Right lobe of liver (tissue), 6 donors: ENCODE measurements at regions not wholly inside any gene's neighbourhood (a gene's known extent, or its start where the extent isn't known, plus 50 kb on each side); places are given as distances from the start of the nearest gene placed in this dataset.
A peak's percentile ranks its signal among the peaks of the same experiment; 100 is the strongest.
"Not testable (repeated sequence)": the region's sequence is repeated elsewhere in the genome, so short reads cannot be mapped to it uniquely, and the experiment has no call there.

Experiments used
- ATAC-seq, 4 donors: fragments of 200-7000 bp; cut with Tn5 transposase; one replicate each; pipeline ENCODE4 v1.9.1; 2020; ENCODE audit warnings: mild to moderate bottlenecking in 4 of 4, moderate library complexity in 4 of 4
- DNase-seq, 3 donors: peaks; one replicate each; pipeline ENCODE4 v3.0.0-alpha.2; 2020
- H3K27ac ChIP-seq, 3 donors: fragments of 200-600 bp; one replicate each; pipeline ENCODE4 v1.8.0; 2022
- H3K27me3 ChIP-seq, 2 donors: fragments of 200-600 bp; one replicate each; pipeline ENCODE4 v1.8.0; 2022
- H3K36me3 ChIP-seq, 4 donors: fragments of 200-600 bp; sonication (generic) in 1 of 4; one replicate each; pipeline versions ENCODE4 v1.5.1 to v1.8.0; 2017 to 2022; ENCODE audit warnings: control low read depth in 1 of 4
- H3K4me1 ChIP-seq, 4 donors: fragments of 200-600 bp; sonication (generic) in 1 of 4; one replicate each; pipeline versions ENCODE4 v1.5.1 to v1.8.0; 2017 to 2022; ENCODE audit warnings: control low read depth in 1 of 4
- H3K4me3 ChIP-seq, 3 donors: fragments of 200-600 bp; one replicate each; pipeline ENCODE4 v1.8.0; 2022
- H3K9me3 ChIP-seq, 4 donors: fragments of 200-600 bp; sonication (generic) in 1 of 4; one replicate each; pipeline versions ENCODE4 v1.5.1 to v1.8.0; 2017 to 2022; ENCODE audit warnings: control low read depth in 1 of 4
- POLR2A ChIP-seq: fragments of 450-650 bp; IDR thresholded peaks from one replicate; pipeline ENCODE4 v1.6.1; 2017; ENCODE audit warnings: antibody characterized with exemption, mild to moderate bottlenecking
- WGBS: methylation state at CpG from one replicate; pipeline ENCODE4 v1.1.6; 2018; ENCODE audit warnings: low coverage, low lambda C conversion rate; ENCODE audit not compliant: insufficient coverage; ENCODE audit errors: missing lambda C conversion rate; 5-methylcytosine and 5-hydroxymethylcytosine counted together
- intact Hi-C, 2 donors: fragments of 100-400 bp; cut with DNase I; formaldehyde crosslinking; loops; one replicate each; pipeline versions ENCODE4 v1.11.2 to v1.14.1; 2022
- TF ChIP-seq, protein P1 (sequence below), 4 donors: fragments of 200-600 bp in 3 of 4; fragments of 450-650 bp in 1 of 4; IDR thresholded peaks; one replicate each; pipeline versions ENCODE4 v1.5.1 to v1.8.0; 2016 to 2022; ENCODE audit warnings: antibody characterized with exemption in 4 of 4, mild to moderate bottlenecking in 2 of 4
- donor health status: DM: no; HTN: yes; CAD: no.
- donor health status: DM: no; HTN: no; CAD: no.
- donor health status: DM: no; HTN: no; CAD: no.
- donor health status: DM: no; HTN: yes; CAD: no.
- donor health status: DM: no; HTN: yes; CAD: no.

DNA sequence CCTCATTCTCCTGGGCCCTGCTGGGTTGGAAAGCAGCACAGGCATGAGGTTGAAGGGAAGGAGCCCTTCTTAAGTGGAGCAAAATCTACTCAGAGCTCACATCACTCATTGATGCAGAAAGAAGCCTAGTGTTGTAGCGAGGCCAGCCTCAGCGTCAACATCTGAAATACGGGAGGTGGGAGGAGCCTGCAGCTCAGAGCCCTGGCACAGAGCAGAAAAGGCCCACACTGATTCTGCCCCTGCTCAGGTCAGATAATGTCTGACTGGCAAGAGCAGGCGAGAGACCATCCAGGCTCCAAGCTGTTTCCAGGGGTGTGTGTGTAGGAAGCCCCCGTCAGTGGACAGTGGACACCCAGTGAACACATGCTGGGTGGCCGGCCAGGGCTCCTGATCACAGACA lies 1541.6 kb downstream of the TSPY10 start:
- H3K9me3 ChIP-seq: no peaks in the 10 kb centered on the region
- H3K4me1 ChIP-seq: no peaks in the 10 kb centered on the region
- intact Hi-C loops: no loop called here
- no peak overlapping the region for H3K27ac ChIP-seq
- ATAC-seq (peak in 1 of 4 donors; percentile 77), DNase-seq (peak in 1 of 3 donors; percentile 55)
- no peak overlapping the region for H3K4me3 ChIP-seq
- H3K27me3 ChIP-seq: no peaks in the 10 kb centered on the region
- no peaks in the 10 kb centered on the region for H3K36me3 ChIP-seq
- TF ChIP-seq, protein P1, sequence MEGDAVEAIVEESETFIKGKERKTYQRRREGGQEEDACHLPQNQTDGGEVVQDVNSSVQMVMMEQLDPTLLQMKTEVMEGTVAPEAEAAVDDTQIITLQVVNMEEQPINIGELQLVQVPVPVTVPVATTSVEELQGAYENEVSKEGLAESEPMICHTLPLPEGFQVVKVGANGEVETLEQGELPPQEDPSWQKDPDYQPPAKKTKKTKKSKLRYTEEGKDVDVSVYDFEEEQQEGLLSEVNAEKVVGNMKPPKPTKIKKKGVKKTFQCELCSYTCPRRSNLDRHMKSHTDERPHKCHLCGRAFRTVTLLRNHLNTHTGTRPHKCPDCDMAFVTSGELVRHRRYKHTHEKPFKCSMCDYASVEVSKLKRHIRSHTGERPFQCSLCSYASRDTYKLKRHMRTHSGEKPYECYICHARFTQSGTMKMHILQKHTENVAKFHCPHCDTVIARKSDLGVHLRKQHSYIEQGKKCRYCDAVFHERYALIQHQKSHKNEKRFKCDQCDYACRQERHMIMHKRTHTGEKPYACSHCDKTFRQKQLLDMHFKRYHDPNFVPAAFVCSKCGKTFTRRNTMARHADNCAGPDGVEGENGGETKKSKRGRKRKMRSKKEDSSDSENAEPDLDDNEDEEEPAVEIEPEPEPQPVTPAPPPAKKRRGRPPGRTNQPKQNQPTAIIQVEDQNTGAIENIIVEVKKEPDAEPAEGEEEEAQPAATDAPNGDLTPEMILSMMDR (IDR thresholded peaks at IDR 0.05): no peak
- no peak for TF ChIP-seq POLR2A
- no CpG with 5 or more reads among the region's 6 CpGs for WGBS

DNA sequence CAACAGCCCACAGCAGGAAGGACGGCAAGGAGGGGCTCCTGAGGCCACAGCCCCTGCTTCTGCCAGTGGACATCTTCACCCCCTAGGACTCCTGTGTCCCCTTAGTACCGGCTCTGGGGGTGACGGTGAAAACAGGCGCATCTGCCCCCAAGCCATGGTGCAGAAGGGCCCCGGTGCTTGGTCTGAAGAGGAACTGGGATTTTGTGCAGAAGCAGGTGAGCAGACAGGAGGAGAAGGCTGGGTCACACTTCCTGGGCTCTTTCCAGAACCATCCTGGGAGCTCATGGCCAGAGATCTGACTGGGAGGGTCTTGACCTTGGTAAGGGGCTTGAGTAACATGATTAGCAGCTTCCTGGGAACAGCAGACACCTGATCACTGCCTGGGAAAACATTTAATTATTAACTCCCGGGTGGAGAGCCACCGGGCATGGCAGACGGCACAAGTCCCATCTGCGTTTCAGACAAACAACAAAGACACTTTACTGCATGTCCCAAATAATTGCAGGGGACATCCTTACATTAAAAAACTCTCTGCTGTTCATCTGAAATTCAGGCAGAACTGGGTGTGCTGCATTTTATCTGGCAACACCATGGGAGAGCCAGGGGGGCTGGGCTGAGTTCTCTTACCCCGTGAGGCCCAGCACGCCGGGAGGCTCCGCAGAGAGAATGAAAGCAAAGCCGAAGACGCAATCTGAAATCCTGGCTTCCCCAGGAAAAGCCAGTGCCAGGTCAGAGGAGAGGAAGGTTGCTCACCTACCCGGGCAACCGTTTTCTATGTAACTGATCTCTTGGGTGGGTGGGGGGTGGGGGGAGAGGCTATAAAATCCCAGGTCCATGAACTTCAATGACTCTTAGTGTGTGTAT lies 1542.8 kb downstream of the TSPY10 start:
- Histone ChIP-seq H3K4me3 (no peak overlapping the region), H3K27ac (no peak overlapping the region), H3K36me3 (no peaks in the 10 kb centered on the region), H3K4me1 (no peaks in the 10 kb centered on the region), H3K27me3 (no peaks in the 10 kb centered on the region), H3K9me3 (no peaks in the 10 kb centered on the region)
- intact Hi-C loops: no loop called here
- ATAC-seq (peak in 1 of 4 donors; percentile 84), DNase-seq (peak in 1 of 3 donors; percentile 67)
- TF ChIP-seq POLR2A: no peak
- TF ChIP-seq, protein P1 (IDR thresholded peaks at IDR 0.05): no peak
- WGBS: no CpG with 5 or more reads among the region's 17 CpGs

DNA sequence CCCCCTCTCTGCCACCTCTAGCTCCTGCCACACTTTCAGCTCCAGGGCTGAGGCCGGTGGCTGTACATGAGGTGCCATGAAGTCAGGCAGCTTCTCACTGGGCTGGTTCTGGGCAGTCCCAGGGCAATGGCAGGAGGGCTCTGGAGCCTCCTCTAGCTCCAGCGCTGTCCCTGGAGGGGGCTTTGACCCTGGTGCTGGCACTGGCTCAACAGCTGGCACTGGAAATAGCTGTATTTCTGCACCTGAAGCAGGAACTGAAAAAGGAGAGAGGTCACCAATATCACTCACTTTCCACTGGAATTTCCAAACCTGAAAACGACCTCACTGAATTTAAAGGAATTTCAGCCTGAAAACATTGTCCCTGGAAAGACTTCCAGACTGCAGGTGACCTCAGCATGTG lies 1558.1 kb downstream of the TSPY10 start:
- H3K27ac ChIP-seq, H3K4me3 ChIP-seq, intact Hi-C loops, H3K27me3 ChIP-seq, H3K9me3 ChIP-seq, H3K4me1 ChIP-seq, H3K36me3 ChIP-seq, ATAC-seq: not testable (repeated sequence)
- WGBS: 71% methylated on average over 1 of the region's 3 CpGs
- peak in 1 of 3 donors; percentile 68 for DNase-seq

DNA sequence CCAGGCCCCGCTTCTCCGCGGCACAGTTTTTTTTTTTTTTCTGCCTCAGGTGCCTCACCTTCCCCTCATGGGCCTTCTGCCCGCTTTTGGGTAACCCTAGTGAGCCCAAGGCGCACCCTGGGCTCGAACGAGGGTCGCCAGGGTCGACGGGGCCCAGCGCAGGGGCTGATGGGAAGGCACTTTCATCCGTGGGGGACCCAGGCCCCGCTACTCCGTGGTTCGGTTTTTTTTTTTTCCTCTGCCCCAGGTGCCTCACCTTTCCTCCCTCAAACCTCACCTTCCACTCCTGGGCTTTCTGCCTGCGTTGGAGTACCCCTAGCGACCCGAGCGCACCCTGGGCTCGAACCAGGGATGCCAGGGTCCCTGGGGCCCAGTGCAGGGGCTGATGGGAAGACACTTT lies 1569.8 kb downstream of the TSPY10 start:
- ATAC-seq (peak in 1 of 4 donors; percentile 40), DNase-seq (peak in 1 of 3 donors; percentile 48)
- H3K36me3 ChIP-seq, H3K4me1 ChIP-seq, H3K27ac ChIP-seq, H3K4me3 ChIP-seq, H3K9me3 ChIP-seq, H3K27me3 ChIP-seq, intact Hi-C loops: not testable (repeated sequence)
- WGBS: 29% methylated on average over 9 of the region's 20 CpGs

DNA sequence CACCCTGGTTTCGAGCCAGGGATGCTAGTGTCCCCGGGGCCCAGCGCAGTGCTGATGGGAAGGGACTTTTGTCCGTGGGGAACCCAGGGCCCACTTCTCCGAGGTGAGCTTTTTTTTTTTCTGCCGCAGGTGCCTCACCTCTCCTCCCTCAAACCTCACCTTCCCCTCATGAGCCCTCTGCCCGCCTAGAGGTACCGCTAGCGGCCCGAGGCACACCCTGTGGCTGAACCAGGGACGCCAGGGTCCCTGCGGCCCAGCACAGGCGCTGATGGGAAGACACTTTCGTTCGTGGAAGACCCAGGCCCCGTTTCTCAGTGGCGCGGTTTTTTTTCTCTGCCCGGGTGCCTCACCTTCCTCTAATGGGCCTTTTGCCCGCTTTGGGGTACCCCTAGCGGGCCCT lies 1570.7 kb downstream of the TSPY10 start:
- ATAC-seq: peak in 1 of 4 donors; percentile 53
- H3K4me1 ChIP-seq, H3K4me3 ChIP-seq, H3K27me3 ChIP-seq, intact Hi-C loops, H3K36me3 ChIP-seq, H3K27ac ChIP-seq, H3K9me3 ChIP-seq: not testable (repeated sequence)
- WGBS: 44% methylated on average over 14 of the region's 21 CpGs
- peak in 1 of 3 donors; percentile 48 for DNase-seq

DNA sequence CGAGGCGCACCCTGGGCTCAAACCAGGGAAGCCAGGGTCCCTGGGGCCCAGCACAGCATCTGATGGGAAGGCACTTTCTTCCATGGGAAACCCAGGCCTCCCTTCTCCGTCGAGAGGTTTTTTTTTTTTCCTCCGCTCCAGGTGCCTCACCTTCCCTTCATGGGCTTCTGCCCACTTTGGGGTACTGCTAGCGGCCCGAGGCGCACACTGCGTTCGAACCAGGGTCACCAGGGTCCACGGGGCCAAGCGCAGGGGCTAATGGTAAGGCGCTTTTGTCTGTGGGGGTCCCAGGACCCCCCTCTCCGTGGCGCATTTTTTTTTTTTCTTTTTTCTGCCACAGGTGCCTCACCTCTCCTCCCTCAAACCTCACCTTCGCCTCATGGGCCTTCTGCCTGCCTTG lies 1571.3 kb downstream of the TSPY10 start:
- WGBS: 0% methylated on average over 1 of the region's 16 CpGs
- TF ChIP-seq, protein P1 (IDR thresholded peaks at IDR 0.05): no peak
- TF ChIP-seq POLR2A: no peak

DNA sequence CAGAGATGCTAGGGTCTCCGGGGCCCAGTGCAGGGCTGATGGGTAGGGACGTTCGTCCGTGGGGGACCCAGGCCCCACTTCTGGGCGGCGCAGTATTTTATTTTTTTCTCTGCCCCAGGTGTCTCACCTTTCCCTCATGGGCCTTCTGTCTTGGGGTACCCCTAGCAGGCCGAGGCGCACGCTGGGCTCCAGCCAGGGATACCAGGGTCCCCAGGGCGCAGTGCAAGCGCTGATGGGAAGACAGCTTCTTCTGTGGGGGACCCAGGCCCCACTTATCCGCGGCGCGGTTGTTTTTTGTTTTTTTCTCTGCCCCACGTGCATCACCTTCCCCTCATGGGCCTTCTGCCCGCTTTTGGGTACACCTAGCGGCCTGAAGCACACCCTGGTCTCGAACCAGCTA lies 1572.8 kb downstream of the TSPY10 start:
- DNase-seq: peak in 1 of 3 donors; percentile 50
- no CpG with 5 or more reads among the region's 19 CpGs for WGBS
- ATAC-seq, H3K4me1 ChIP-seq, intact Hi-C loops, H3K36me3 ChIP-seq, H3K27me3 ChIP-seq, H3K4me3 ChIP-seq, H3K9me3 ChIP-seq, H3K27ac ChIP-seq: not testable (repeated sequence)

More for the DNA sequence above, 1571.3 kb downstream of the TSPY10 start:
- Histone ChIP-seq H3K9me3 (no peaks in the 10 kb centered on the region), H3K27ac (no peak overlapping the region), H3K4me1 (no peaks in the 10 kb centered on the region), H3K36me3 (no peaks in the 10 kb centered on the region), H3K4me3 (no peak overlapping the region), H3K27me3 (no peaks in the 10 kb centered on the region)
- intact Hi-C loops: no loop called here
- DNase-seq (no peak), ATAC-seq (no peak)

DNA sequence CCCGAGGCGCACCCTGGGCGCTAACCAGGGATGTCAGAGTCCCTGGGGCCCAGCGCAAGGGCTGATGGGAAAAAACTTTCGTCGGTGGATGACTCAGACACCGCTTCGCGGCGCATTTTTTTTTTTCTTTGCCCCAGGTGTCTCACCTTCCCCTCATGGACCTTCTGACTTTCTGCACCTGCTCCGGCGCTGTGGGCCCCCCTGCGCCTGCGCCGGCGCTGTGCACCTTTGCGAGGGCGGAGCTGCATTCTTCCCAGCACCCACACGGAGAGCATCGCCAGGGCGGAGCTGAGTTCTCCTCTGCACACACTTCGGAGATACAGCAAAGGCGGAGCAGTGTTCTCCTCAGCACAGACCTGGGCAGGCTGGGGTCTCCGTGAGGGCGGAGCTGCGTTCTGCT lies 1575.3 kb downstream of the TSPY10 start:
- ATAC-seq, H3K27ac ChIP-seq, DNase-seq, H3K4me1 ChIP-seq, H3K27me3 ChIP-seq, H3K9me3 ChIP-seq, intact Hi-C loops, H3K4me3 ChIP-seq, H3K36me3 ChIP-seq: not testable (repeated sequence)
- 52% methylated on average over 8 of the region's 26 CpGs for WGBS
